ENCODE measurements at regions not wholly inside any gene's neighbourhood (a gene's known extent, or its start where the extent isn't known, plus 50 kb on each side); places are given as distances from the start of the nearest gene placed in this dataset.

- H3K4me2 ChIP-seq (ENCODE audit: low read length) = no peak overlapping the region
- no peaks in the 10 kb centered on the region for H3K36me3 ChIP-seq (ENCODE audit: low read depth, low read length)
- no peaks in the 10 kb centered on the region for H3K9me2 ChIP-seq (replicated peaks; ENCODE audit: low read length)
- H4K20me1 ChIP-seq (ENCODE audit: low read length) = no peaks in the 10 kb centered on the region
- no peak overlapping the region for H3K4me3 ChIP-seq (ENCODE audit: low read length)
- ChIA-PET POLR2A (ENCODE audit: unreplicated experiment) (no interaction called here), CTCF (no interaction called here)
- TF ChIP-seq EZH2 (IDR thresholded peaks at IDR 0.05; ENCODE audit: low read length, unreplicated experiment) = no peak
- no peak for TF ChIP-seq CTCF (conservative IDR thresholded peaks at IDR 0.05; ENCODE audit: low read depth, low read length)
- no peak for TF ChIP-seq EZH2phosphoT487 (IDR thresholded peaks at IDR 0.05; ENCODE audit: borderline replicate concordance, low read length)
- no peaks in the 10 kb centered on the region for H3K79me2 ChIP-seq (ENCODE audit: low read length)
- no peaks in the 10 kb centered on the region for H3K4me1 ChIP-seq (ENCODE audit: insufficient read depth, low read length)
- H3K9ac ChIP-seq (ENCODE audit: low read length) = no peak overlapping the region
- H3K9me3 ChIP-seq (ENCODE audit: low read length) = no peaks in the 10 kb centered on the region
- intact Hi-C loops (cut with micrococcal nuclease) = no loop called here
- no TSS peak for BruUV-seq (replicated peaks)
- DNase-seq = no peak
- no peaks in the 10 kb centered on the region for H3F3A ChIP-seq (ENCODE audit: low read length, unreplicated experiment)
- no peak for ATAC-seq
- no peak overlapping the region for H2AFZ ChIP-seq (ENCODE audit: low read length)
- peaks cover 69% of the 10 kb centered on the region for H3K27me3 ChIP-seq (ENCODE audit: low read length)
- no peak overlapping the region for H3K27ac ChIP-seq (ENCODE audit: low read length)
Measured at GRCh38 chr22:49426098-49426497, 401.6 kb downstream of the BRD1 start.

GRCh38 chr22:49425356-49425755 lies 402.3 kb downstream of the BRD1 start:
- ATAC-seq (no peak), DNase-seq (no peak)
- H3K79me2 ChIP-seq (ENCODE audit: low read length) = no peaks in the 10 kb centered on the region
- no peaks in the 10 kb centered on the region for H3K9me3 ChIP-seq (ENCODE audit: low read length)
- ChIA-PET CTCF (no interaction called here), POLR2A (ENCODE audit: unreplicated experiment) (no interaction called here)
- no peaks in the 10 kb centered on the region for H3F3A ChIP-seq (ENCODE audit: low read length, unreplicated experiment)
- H3K27ac ChIP-seq (ENCODE audit: low read length) = no peak overlapping the region
- H3K27me3 ChIP-seq (ENCODE audit: low read length) = peaks cover 70% of the 10 kb centered on the region
- no TSS peak for BruUV-seq (replicated peaks)
- TF ChIP-seq CTCF (conservative IDR thresholded peaks at IDR 0.05; ENCODE audit: low read depth, low read length) = no peak
- no peak for TF ChIP-seq EZH2 (IDR thresholded peaks at IDR 0.05; ENCODE audit: low read length, unreplicated experiment)
- TF ChIP-seq EZH2phosphoT487 (IDR thresholded peaks at IDR 0.05; ENCODE audit: borderline replicate concordance, low read length) = no peak
- no peaks in the 10 kb centered on the region for H3K4me1 ChIP-seq (ENCODE audit: insufficient read depth, low read length)
- H3K4me2 ChIP-seq (ENCODE audit: low read length) = no peak overlapping the region
- intact Hi-C loops (cut with micrococcal nuclease) = no loop called here
- H3K9me2 ChIP-seq (replicated peaks; ENCODE audit: low read length) = no peaks in the 10 kb centered on the region
- H3K36me3 ChIP-seq (ENCODE audit: low read depth, low read length) = no peaks in the 10 kb centered on the region
- H3K4me3 ChIP-seq (ENCODE audit: low read length) = no peak overlapping the region
- H4K20me1 ChIP-seq (ENCODE audit: low read length) = no peaks in the 10 kb centered on the region
- no peak overlapping the region for H2AFZ ChIP-seq (ENCODE audit: low read length)
- no peak overlapping the region for H3K9ac ChIP-seq (ENCODE audit: low read length)

- no peaks in the 10 kb centered on the region for H4K20me1 ChIP-seq (ENCODE audit: low read length)
- peaks cover 68% of the 10 kb centered on the region for H3K27me3 ChIP-seq (ENCODE audit: low read length)
- H3F3A ChIP-seq (ENCODE audit: low read length, unreplicated experiment) = no peaks in the 10 kb centered on the region
- intact Hi-C loops (cut with micrococcal nuclease) = no loop called here
- H3K27ac ChIP-seq (ENCODE audit: low read length) = no peak overlapping the region
- ATAC-seq (no peak), DNase-seq (no peak)
- no TSS peak for BruUV-seq (replicated peaks)
- H3K9me3 ChIP-seq (ENCODE audit: low read length) = no peaks in the 10 kb centered on the region
- H3K4me2 ChIP-seq (ENCODE audit: low read length) = no peak overlapping the region
- no peaks in the 10 kb centered on the region for H3K79me2 ChIP-seq (ENCODE audit: low read length)
- no peaks in the 10 kb centered on the region for H3K4me1 ChIP-seq (ENCODE audit: insufficient read depth, low read length)
- ChIA-PET POLR2A (ENCODE audit: unreplicated experiment) (no interaction called here), CTCF (no interaction called here)
- no peak overlapping the region for H3K4me3 ChIP-seq (ENCODE audit: low read length)
- H3K9ac ChIP-seq (ENCODE audit: low read length) = no peak overlapping the region
- H3K36me3 ChIP-seq (ENCODE audit: low read depth, low read length) = no peaks in the 10 kb centered on the region
- H3K9me2 ChIP-seq (replicated peaks; ENCODE audit: low read length) = no peaks in the 10 kb centered on the region
- no peak for TF ChIP-seq EZH2 (IDR thresholded peaks at IDR 0.05; ENCODE audit: low read length, unreplicated experiment)
- TF ChIP-seq EZH2phosphoT487 (IDR thresholded peaks at IDR 0.05; ENCODE audit: borderline replicate concordance, low read length) = no peak
- no peak for TF ChIP-seq CTCF (conservative IDR thresholded peaks at IDR 0.05; ENCODE audit: low read depth, low read length)
- no peak overlapping the region for H2AFZ ChIP-seq (ENCODE audit: low read length)
Measured at GRCh38 chr22:49424893-49425270, 402.8 kb downstream of the BRD1 start.

Measured in PC-3 (cell line).